HG02852 (cell line): ENCODE measurements at regions not wholly inside any gene's neighbourhood (a gene's known extent, or its start where the extent isn't known, plus 50 kb on each side); places are given as distances from the start of the nearest gene placed in this dataset.

Experiments used
- ATAC-seq: cut with Tn5 transposase; IDR thresholded peaks from one replicate; pipeline ENCODE4 v1.9.1; 2021; ENCODE audit warnings: mild to moderate bottlenecking, moderate library complexity; ENCODE audit not compliant: unreplicated experiment

GRCh38 chr10:90447831-90448230, 410.0 kb downstream of the HTR7 start:
- no peak for ATAC-seq

GRCh38 chr10:90450797-90451196, 407.0 kb downstream of the HTR7 start:
- no peak for ATAC-seq

GRCh38 chr10:90451283-90451682, 406.6 kb downstream of the HTR7 start:
- ATAC-seq = no peak

GRCh38 chr10:90458054-90458453, 399.8 kb downstream of the HTR7 start:
- no peak for ATAC-seq

- no peak for ATAC-seq
Measured at GRCh38 chr10:90458571-90458970, 399.3 kb downstream of the HTR7 start.

GRCh38 chr10:90461437-90462155, 396.2 kb downstream of the HTR7 start:
- no peak for ATAC-seq

- ATAC-seq = no peak
Measured at GRCh38 chr10:90462749-90463470, 394.9 kb downstream of the HTR7 start.

- no peak for ATAC-seq
Measured at GRCh38 chr10:90464329-90464728, 393.5 kb downstream of the HTR7 start.

- no peak for ATAC-seq
Measured at GRCh38 chr10:90470966-90471365, 386.9 kb downstream of the HTR7 start.

GRCh38 chr10:90480466-90480865, 377.4 kb downstream of the HTR7 start:
- no peak for ATAC-seq

GRCh38 chr10:90481326-90481923, 376.4 kb downstream of the HTR7 start:
- ATAC-seq = no peak

- no peak for ATAC-seq
Measured at GRCh38 chr10:90484518-90484917, 373.3 kb downstream of the HTR7 start.

- no peak for ATAC-seq
Measured at GRCh38 chr10:90494183-90494582, 363.7 kb downstream of the HTR7 start.

GRCh38 chr10:90504172-90504571, 353.7 kb downstream of the HTR7 start:
- ATAC-seq = no peak

GRCh38 chr10:90526721-90527120, 331.1 kb downstream of the HTR7 start:
- ATAC-seq = no peak

- ATAC-seq = no peak
Measured at GRCh38 chr10:90530521-90530920, 327.3 kb downstream of the HTR7 start.

GRCh38 chr10:90557385-90557784, 300.5 kb downstream of the HTR7 start:
- no peak for ATAC-seq

GRCh38 chr10:90560331-90560730, 297.5 kb downstream of the HTR7 start:
- ATAC-seq = no peak

- no peak for ATAC-seq
Measured at GRCh38 chr10:90561666-90562065, 296.2 kb downstream of the HTR7 start.

GRCh38 chr10:90571481-90572258, 286.2 kb downstream of the HTR7 start:
- ATAC-seq = no peak

GRCh38 chr10:90575125-90575524, 282.7 kb downstream of the HTR7 start:
- no peak for ATAC-seq
